T-cell (primary cell): ENCODE measurements at regions not wholly inside any gene's neighbourhood (a gene's known extent, or its start where the extent isn't known, plus 50 kb on each side); places are given as distances from the start of the nearest gene placed in this dataset.

Experiments used
- ATAC-seq, 4 experiments: fragments of 200-7000 bp in 3 of 4; fragments of 150-1000 bp in 1 of 4; cut with Tn5 transposase; replicated peaks in 1 of 4; 1 replicate in 3 of 4; 2 replicates in 1 of 4; pipeline ENCODE4 v1.10.0; 2021; ENCODE audit warnings: moderate library complexity in 3 of 4, mild to moderate bottlenecking in 2 of 4, moderate number of reproducible peaks in 1 of 4
- CTCF ChIA-PET, 2 donors: fragments of 300-600 bp; sonication (Branson Sonifier 250); formaldehyde crosslinking; loops; one replicate each; lab custom pipeline; 2022; ENCODE audit warnings: antibody characterized with exemption in 2 of 2; lab: Charles Lee
- POLR2A ChIA-PET, 2 donors: fragments of 300-600 bp; sonication (Branson Sonifier 250); formaldehyde crosslinking; loops; one replicate each; lab custom pipeline; 2022; ENCODE audit warnings: antibody characterized with exemption in 2 of 2; lab: Charles Lee
- DNase-seq, 35 experiments: peaks; one replicate each; pipeline versions ENCODE4 v3.0.0 to v3.0.0-alpha.2; 2013 to 2023
- H3K27ac ChIP-seq: one replicate; pipeline ENCODE4 v1.5.1; 2013; ENCODE audit warnings: low read length
- H3K27me3 ChIP-seq, 2 experiments: replicated peaks in 1 of 2; 1 replicate in 1 of 2; 2 replicates in 1 of 2; pipeline versions ENCODE4 v1.6.1 to v1.7.0; 2013; ENCODE audit warnings: low read length in 1 of 2, mixed read lengths in 1 of 2; ENCODE audit not compliant: control insufficient read depth in 2 of 2, insufficient read depth in 2 of 2; ENCODE audit errors: extremely low read depth in 1 of 2
- H3K36me3 ChIP-seq, 2 donors: 1 replicate in 1 of 2; 2 replicates in 1 of 2; pipeline versions ENCODE4 v1.6.1 to v1.7.0; 2013; ENCODE audit warnings: low read length in 1 of 2; ENCODE audit not compliant: control insufficient read depth in 2 of 2, insufficient read depth in 1 of 2; ENCODE audit errors: extremely low read depth in 1 of 2
- H3K4me1 ChIP-seq, 2 experiments: 1 replicate in 1 of 2; 2 replicates in 1 of 2; pipeline versions ENCODE4 v1.6.1 to v1.7.0; 2013; ENCODE audit warnings: low read length in 2 of 2, mixed read lengths in 1 of 2; ENCODE audit not compliant: insufficient read depth in 2 of 2, control insufficient read depth in 1 of 2; ENCODE audit errors: extremely low read depth in 1 of 2
- H3K4me3 ChIP-seq, 2 donors: 1 replicate in 1 of 2; 2 replicates in 1 of 2; pipeline versions ENCODE4 v1.5.1 to v1.7.0; 2013; ENCODE audit warnings: mild to moderate bottlenecking in 2 of 2, low read length in 1 of 2, moderate library complexity in 1 of 2; ENCODE audit not compliant: control insufficient read depth in 1 of 2; ENCODE audit errors: extremely low read depth in 1 of 2
- H3K9me3 ChIP-seq: 2 replicates; pipeline ENCODE4 v1.7.0; 2013
- H3K27ac Mint-ChIP-seq, 2 donors: one replicate each; pipeline ENCODE4 v1.8.0; 2020 to 2021; ENCODE audit warnings: mild to moderate bottlenecking in 2 of 2, mixed read lengths in 2 of 2
- H3K27me3 Mint-ChIP-seq, 2 donors: one replicate each; pipeline ENCODE4 v1.8.0; 2021 to 2022; ENCODE audit warnings: mixed read lengths in 2 of 2
- H3K36me3 Mint-ChIP-seq: one replicate; pipeline ENCODE4 v1.8.0; 2021; ENCODE audit warnings: mixed read lengths
- H3K4me1 Mint-ChIP-seq, 3 donors: one replicate each; pipeline ENCODE4 v1.8.0; 2020 to 2022; ENCODE audit warnings: mixed read lengths in 3 of 3, mild to moderate bottlenecking in 1 of 3
- H3K4me3 Mint-ChIP-seq, 3 donors: one replicate each; pipeline ENCODE4 v1.8.0; 2020 to 2022; ENCODE audit warnings: mild to moderate bottlenecking in 3 of 3, mixed read lengths in 3 of 3, moderate library complexity in 3 of 3
- H3K9me3 Mint-ChIP-seq, 3 donors: one replicate each; pipeline ENCODE4 v1.8.0; 2020 to 2022; ENCODE audit warnings: mixed read lengths in 3 of 3
- WGBS: methylation state at CpG from one replicate; pipeline ENCODE4 v1.1.5; 2013; ENCODE audit warnings: missing lambda C conversion rate; ENCODE audit not compliant: insufficient coverage; 5-methylcytosine and 5-hydroxymethylcytosine counted together

- H3K4me3 ChIP-seq = no peak overlapping the region
- ATAC-seq = no peak
- no peaks in the 10 kb centered on the region for H3K4me1 ChIP-seq
- Mint-ChIP-seq H3K36me3 (no peaks in the 10 kb centered on the region), H3K27ac (no peak overlapping the region), H3K9me3 (no peaks in the 10 kb centered on the region), H3K27me3 (peaks cover 0 to 7% of the 10 kb centered on the region in 2 donors), H3K4me3 (no peak overlapping the region), H3K4me1 (no peaks in the 10 kb centered on the region)
- H3K27ac ChIP-seq = no peak overlapping the region
- no peak for DNase-seq
- H3K36me3 ChIP-seq = no peaks in the 10 kb centered on the region
- H3K27me3 ChIP-seq = no peaks in the 10 kb centered on the region
- ChIA-PET POLR2A (no interaction called here), CTCF (no interaction called here)
- no peaks in the 10 kb centered on the region for H3K9me3 ChIP-seq
- no CpG with 5 or more reads among the region's 3 CpGs for WGBS
These were observed 996.8 kb downstream of the PCDH19 start for GRCh38 chrX:99413317-99413716.

DNA sequence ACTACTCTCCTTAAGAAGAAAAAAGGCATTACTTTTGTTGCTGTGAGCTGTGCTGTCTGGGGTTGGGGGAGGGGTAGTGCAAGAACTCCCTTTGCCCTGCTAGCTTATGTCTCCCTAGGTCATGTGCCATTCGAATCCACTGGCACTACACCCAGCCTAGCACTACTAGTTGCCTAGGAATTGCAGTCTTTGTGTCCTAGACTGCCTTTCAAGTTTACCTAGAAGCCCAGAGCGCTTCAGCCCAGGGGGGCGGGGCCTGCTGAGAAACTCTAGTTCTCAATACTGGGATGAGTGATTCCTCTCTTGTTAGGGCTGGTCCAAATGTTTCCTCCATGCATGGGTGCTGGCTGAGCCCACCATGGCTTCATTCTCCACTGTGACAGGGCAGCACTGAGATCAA, 1011.5 kb downstream of the PCDH19 start:
- no peaks in the 10 kb centered on the region for H3K36me3 Mint-ChIP-seq
- H3K4me3 Mint-ChIP-seq = no peak overlapping the region
- DNase-seq = no peak
- no peaks in the 10 kb centered on the region for H3K4me1 ChIP-seq
- peaks cover 0 to 5% of the 10 kb centered on the region in 2 donors for H3K27me3 Mint-ChIP-seq
- CTCF ChIA-PET = interaction anchor here in 1 of 2 donors (0.7 kb wide), 1 partner anchor 21 kb away, joined by 4 read pairs; no protein-coding TSS in a partner anchor
- H3K27ac Mint-ChIP-seq = no peak overlapping the region
- no peaks in the 10 kb centered on the region for H3K36me3 ChIP-seq
- H3K27me3 ChIP-seq = no peaks in the 10 kb centered on the region
- H3K27ac ChIP-seq = no peak overlapping the region
- H3K9me3 Mint-ChIP-seq = no peaks in the 10 kb centered on the region
- no peak for ATAC-seq
- WGBS = no CpG with 5 or more reads among the region's 3 CpGs
- POLR2A ChIA-PET = no interaction called here
- H3K4me3 ChIP-seq = no peak overlapping the region
- no peaks in the 10 kb centered on the region for H3K4me1 Mint-ChIP-seq
- H3K9me3 ChIP-seq = no peaks in the 10 kb centered on the region

GRCh38 chrX:99397879-99398278, 1012.2 kb downstream of the PCDH19 start:
- no peak overlapping the region for H3K4me3 ChIP-seq
- POLR2A ChIA-PET = no interaction called here
- H3K4me1 ChIP-seq = no peaks in the 10 kb centered on the region
- Mint-ChIP-seq H3K27ac (no peak overlapping the region), H3K4me3 (no peak overlapping the region), H3K27me3 (peaks cover 0 to 8% of the 10 kb centered on the region in 2 donors), H3K4me1 (no peaks in the 10 kb centered on the region), H3K9me3 (no peaks in the 10 kb centered on the region), H3K36me3 (no peaks in the 10 kb centered on the region)
- no peaks in the 10 kb centered on the region for H3K9me3 ChIP-seq
- CTCF ChIA-PET = no interaction called here
- DNase-seq (no peak), ATAC-seq (no peak)
- no peaks in the 10 kb centered on the region for H3K36me3 ChIP-seq
- WGBS = no CpG with 5 or more reads among the region's 1 CpG
- H3K27me3 ChIP-seq = no peaks in the 10 kb centered on the region
- no peak overlapping the region for H3K27ac ChIP-seq

DNA sequence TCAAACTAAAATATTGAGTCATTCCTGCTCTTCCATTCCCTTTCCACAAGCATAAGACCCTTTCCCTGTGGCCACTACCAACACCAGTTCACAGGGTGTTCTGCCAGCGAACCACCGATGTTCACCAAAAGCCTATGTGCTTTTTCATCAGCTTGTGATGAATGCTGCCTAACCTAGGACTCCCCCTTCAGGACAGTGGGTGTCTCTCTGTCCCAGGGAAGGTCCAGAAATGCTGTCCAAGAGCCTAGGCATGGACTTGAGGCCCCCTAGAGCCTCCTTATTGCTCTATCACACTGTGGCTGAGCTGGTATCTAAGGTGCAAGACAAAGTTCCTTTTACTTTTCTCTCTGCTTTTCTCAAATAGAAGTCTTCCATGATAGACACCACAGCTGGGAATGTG, 1015.6 kb downstream of the PCDH19 start:
- H3K4me1 ChIP-seq = no peaks in the 10 kb centered on the region
- H3K4me3 ChIP-seq = no peak overlapping the region
- H3K36me3 ChIP-seq = no peaks in the 10 kb centered on the region
- Mint-ChIP-seq H3K4me1 (no peaks in the 10 kb centered on the region), H3K27ac (no peak overlapping the region), H3K9me3 (peaks cover 0 to 12% (median 11%) of the 10 kb centered on the region in 3 donors), H3K27me3 (peaks cover 0 to 8% of the 10 kb centered on the region in 2 donors), H3K4me3 (no peak overlapping the region), H3K36me3 (no peaks in the 10 kb centered on the region)
- WGBS = 100% methylated on average over 2 of the region's 2 CpGs
- ChIA-PET CTCF (no interaction called here), POLR2A (no interaction called here)
- ATAC-seq (no peak), DNase-seq (no peak)
- H3K27me3 ChIP-seq = no peaks in the 10 kb centered on the region
- no peaks in the 10 kb centered on the region for H3K9me3 ChIP-seq
- H3K27ac ChIP-seq = no peak overlapping the region

DNA sequence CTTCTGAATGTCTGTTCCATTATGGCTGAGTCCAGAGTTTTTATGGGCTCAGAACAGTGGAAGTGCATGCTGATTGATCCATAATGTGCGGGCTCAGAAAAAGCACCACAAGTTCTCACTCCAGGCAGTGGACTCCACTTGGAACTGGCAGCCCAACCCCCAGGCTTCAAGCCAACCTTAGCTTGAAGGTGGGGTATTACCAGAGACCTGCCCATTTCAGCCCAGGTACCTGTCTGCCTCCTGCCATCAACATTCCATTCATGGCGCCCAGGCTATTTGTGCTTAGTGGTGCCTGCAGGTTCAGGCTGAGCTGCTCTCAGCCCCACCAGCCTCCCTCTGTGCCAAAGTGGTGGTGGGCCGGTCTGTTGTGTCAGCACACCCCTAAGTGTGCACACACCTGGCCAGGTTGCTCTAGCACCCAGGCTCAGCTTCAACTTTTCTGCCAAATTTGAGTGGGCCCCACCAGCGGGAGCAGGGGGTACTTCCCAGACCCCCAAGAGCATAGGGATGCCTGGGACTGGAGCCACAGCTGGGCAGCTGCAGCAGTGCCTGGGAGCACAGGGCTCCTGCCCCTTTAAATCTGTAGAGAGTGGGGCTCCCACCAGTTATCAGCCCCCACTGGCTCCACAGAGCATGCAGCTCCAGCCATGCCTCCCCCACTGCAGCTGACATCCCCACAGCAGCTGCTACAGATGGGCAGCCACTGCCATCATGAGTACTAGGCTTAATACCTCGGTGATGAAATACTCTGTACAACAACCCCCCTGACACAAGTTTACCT, 1025.3 kb downstream of the PCDH19 start:
- no peak for ATAC-seq
- H3K27ac Mint-ChIP-seq = no peak overlapping the region
- no peaks in the 10 kb centered on the region for H3K27me3 ChIP-seq
- DNase-seq = no peak
- H3K27ac ChIP-seq = no peak overlapping the region
- no peaks in the 10 kb centered on the region for H3K4me1 ChIP-seq
- no CpG with 5 or more reads among the region's 5 CpGs for WGBS
- ChIA-PET CTCF (no interaction called here), POLR2A (no interaction called here)
- no peak overlapping the region for H3K4me3 Mint-ChIP-seq
- peaks cover 5 to 9% (median 9%) of the 10 kb centered on the region in 3 donors for H3K9me3 Mint-ChIP-seq
- no peaks in the 10 kb centered on the region for H3K27me3 Mint-ChIP-seq
- H3K4me1 Mint-ChIP-seq = no peaks in the 10 kb centered on the region
- H3K9me3 ChIP-seq = no peaks in the 10 kb centered on the region
- H3K36me3 ChIP-seq = no peaks in the 10 kb centered on the region
- no peak overlapping the region for H3K4me3 ChIP-seq
- no peaks in the 10 kb centered on the region for H3K36me3 Mint-ChIP-seq

DNA sequence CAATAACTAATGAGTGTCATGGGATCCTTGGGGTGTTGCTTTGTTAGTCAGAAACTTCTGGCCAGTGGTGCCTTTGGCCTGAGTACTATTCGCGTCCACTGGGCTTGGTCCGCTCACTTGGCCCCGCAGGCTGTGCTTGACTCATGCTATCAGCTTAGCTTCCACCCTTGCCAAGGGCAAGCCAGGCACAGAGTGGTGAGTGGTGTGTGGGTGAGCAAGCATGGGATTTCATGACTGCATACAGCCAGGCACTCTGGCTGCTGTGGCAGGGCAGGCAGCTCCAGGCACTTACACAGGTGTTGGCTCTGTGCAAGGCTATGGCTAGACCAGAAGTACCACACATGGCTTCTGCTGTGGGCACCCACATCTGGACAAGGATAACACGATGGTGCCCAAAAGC, 1026.3 kb downstream of the PCDH19 start:
- no peak overlapping the region for H3K27ac Mint-ChIP-seq

More for the DNA sequence above, 1026.3 kb downstream of the PCDH19 start:
- ChIA-PET CTCF (no interaction called here), POLR2A (no interaction called here)
- H3K9me3 Mint-ChIP-seq = peaks cover 3 to 7% (median 7%) of the 10 kb centered on the region in 3 donors
- no peaks in the 10 kb centered on the region for H3K36me3 ChIP-seq
- no peaks in the 10 kb centered on the region for H3K27me3 Mint-ChIP-seq
- DNase-seq = no peak
- H3K4me1 ChIP-seq = no peaks in the 10 kb centered on the region
- H3K27ac ChIP-seq = no peak overlapping the region
- H3K4me1 Mint-ChIP-seq = no peaks in the 10 kb centered on the region
- WGBS = no CpG with 5 or more reads among the region's 5 CpGs
- ATAC-seq = no peak
- H3K36me3 Mint-ChIP-seq = no peaks in the 10 kb centered on the region
- H3K9me3 ChIP-seq = no peaks in the 10 kb centered on the region
- no peak overlapping the region for H3K4me3 ChIP-seq
- H3K4me3 Mint-ChIP-seq = no peak overlapping the region
- no peaks in the 10 kb centered on the region for H3K27me3 ChIP-seq
